GM19395 (cell line): ENCODE measurements at regions not wholly inside any gene's neighbourhood (a gene's known extent, or its start where the extent isn't known, plus 50 kb on each side); places are given as distances from the start of the nearest gene placed in this dataset.
A peak's percentile ranks its signal among the peaks of the same experiment; 100 is the strongest.

Source experiments
- ATAC-seq: cut with Tn5 transposase; IDR thresholded peaks from one replicate; pipeline ENCODE4 v1.9.1; 2021; ENCODE audit warnings: mild to moderate bottlenecking, moderate library complexity; ENCODE audit not compliant: unreplicated experiment

DNA sequence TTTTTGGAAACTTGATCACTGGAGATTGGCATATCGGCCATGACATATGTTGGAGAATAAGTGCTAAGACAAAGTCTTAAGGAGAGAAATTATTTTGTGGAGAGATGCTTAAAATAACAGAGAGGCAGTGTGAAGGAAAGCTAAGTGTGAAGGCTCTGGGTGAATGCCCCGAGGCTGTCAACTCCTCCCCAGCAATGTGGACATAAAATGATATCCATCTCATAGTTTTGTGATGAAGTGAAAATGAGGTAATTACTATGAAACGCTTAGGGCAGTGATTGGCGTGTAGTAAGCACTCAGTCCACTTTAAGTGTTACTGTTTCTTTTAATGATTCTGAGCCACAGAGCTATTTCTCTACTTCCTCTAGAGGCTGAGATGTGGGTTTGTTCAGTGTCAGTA lies 195.8 kb upstream of the KLF12 start:
- no peak for ATAC-seq

GRCh38 chr13:74325106-74325505 lies 190.9 kb upstream of the KLF12 start:
- ATAC-seq = no peak

GRCh38 chr13:74324338-74324737 lies 190.1 kb upstream of the KLF12 start:
- no peak for ATAC-seq

DNA sequence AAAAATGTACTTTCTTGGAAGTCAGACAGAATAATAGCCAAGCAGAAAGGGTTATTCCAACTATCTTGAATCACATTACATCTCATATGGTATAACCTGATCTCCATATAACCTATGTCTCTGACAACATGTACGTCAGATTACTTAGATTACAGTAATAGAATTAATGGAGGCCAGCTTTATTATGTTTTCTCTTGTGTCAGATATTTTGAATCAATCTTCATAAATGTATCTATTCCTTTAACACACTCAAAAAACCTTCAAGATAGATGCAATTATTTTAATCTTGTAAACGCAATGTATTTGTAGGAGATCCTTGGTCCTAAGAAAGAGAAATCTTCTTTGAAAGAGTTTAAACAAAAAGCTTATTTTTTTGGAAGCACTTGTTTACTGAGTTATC lies 188.4 kb upstream of the KLF12 start:
- ATAC-seq = no peak

DNA sequence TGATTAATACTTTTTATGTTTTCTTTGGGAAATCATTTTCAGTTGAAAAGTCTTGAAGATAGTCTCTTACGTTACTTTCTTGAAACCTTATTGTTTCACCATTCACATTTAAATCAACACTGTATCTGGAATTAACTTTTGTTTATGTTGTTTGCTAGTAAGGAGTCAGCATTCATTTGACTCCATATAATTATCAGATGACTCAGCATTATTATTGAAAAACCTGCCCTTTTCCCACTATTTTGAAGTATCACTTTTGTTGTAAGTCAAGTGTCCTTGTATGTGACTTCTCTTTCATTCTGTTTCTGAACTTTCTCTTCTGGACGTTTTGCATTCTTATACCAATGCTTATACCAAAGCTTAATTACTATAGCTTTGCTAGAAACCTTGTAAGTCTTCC lies 186.1 kb upstream of the KLF12 start:
- no peak for ATAC-seq

- no peak for ATAC-seq
Measured at GRCh38 chr13:74316547-74316946, 182.3 kb upstream of the KLF12 start.

DNA sequence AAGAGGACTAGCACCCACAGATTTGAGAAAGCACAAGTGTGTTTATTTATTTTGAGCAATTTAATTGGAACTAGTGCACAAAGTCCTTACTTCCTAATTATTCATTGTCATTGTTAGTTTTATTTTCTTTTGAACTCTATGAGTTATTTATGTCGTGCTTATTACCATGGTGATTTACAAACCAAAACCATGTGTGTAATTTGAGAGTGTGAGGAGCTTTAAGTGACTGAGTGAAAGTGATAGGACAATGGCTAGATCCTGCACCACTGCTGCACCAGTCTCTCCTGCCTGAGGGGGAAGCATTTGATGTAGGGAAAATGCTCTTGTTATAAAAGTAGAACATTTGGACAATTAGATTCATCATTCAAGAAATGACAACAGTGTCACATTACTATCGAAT lies 172.3 kb upstream of the KLF12 start:
- no peak for ATAC-seq

GRCh38 chr13:74305876-74306275 lies 171.7 kb upstream of the KLF12 start:
- no peak for ATAC-seq

DNA sequence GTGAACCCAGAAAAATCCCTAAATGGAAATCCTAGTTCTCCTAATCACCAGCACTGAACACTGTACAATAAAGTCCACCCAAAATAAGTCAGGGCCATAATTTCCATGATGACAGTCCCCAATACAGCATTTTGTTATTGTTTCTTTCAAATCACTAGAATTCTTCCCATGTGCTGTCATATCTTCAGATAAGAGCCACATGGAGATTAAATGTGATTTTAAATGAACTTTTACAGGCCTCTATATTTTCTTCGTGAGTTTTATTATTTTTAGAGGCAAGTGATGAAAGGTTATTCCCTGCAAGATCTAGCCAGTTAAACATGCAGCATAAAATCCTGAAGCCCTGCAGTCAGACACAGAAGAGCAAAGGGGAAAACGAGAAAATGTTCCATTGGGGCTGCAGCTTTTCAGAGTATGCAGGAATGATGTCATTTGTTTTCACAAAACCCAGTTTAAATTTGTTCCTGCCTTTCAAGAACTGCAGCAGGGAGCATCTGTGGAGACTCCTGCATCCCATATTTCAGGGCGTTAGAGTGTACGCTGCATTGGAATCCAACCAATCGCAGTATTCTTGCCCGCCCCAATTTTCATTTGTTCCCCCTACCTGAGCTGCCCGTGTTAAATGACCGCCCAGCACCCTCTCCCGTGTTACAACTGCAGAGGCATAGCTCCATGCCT lies 167.2 kb upstream of the KLF12 start:
- ATAC-seq = no peak

- no peak for ATAC-seq
Measured at GRCh38 chr13:74300162-74300561, 166.0 kb upstream of the KLF12 start.

- ATAC-seq = no peak
Measured at GRCh38 chr13:74299721-74300120, 165.5 kb upstream of the KLF12 start.

DNA sequence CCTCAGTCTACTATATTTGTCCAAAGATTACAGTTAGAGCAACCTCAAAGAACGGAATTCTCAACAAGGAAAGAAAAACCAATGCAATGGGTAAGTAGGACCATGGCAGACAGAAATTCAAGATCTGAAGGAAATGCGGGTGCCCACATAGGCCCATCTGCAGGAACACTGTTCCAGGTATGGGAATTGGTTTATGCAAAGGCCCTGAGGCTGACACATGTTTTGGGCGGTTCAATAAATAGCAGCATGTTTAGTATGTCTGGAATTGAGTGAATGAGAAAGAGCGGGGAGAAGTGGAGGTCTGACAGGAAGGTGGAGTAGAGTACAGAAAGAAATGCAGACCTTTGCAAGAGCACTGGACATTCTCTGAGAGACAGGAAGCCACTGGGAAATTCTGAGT lies 164.7 kb upstream of the KLF12 start:
- no peak for ATAC-seq

GRCh38 chr13:74289861-74290773 lies 155.9 kb upstream of the KLF12 start:
- peak; percentile 79 for ATAC-seq

DNA sequence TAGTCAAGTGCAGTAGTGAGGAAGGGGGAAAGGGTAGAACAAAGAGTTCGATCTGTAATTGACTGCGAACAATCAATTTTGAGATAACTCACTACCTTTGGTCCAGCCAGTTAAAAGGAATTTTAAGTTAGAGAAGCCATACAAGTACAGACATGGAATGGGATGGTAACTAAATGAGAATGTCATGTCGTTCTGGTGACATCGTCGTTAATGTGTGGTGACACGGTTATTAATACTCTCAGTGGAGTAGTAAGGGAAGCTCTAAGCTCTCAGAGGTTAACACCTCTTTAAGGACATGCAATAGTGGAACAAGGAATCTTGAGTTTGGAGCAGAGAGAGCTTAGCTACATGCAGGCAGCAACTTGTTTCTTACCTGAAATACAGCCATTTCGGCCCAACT lies 154.9 kb upstream of the KLF12 start:
- ATAC-seq = no peak

DNA sequence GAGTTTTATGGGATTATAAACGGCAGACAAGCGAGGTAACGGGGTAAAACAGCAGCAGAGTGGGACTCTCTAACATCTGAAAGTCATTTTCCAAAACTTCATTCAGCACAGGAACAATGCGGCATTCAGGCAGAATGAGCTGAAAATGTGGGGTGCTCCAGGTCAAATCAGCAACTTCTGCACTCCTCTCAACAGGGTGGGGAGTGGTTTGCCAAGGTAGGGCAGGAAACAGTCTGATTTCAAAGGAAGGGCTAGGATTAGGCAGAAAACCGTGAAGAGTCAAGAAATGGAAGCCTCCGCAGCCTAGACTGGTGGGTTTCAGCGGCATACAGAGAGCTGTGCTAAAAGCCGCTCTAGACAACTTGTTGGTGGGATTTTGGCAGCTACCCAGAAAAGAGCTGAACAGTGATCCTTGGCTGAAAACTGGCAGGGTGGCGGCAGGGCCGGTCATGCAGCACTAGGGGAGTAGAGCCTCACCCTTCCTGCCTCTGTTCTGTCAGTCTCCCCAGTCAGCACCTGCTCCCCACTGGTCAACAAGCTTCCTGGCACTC lies 154.2 kb upstream of the KLF12 start:
- ATAC-seq = no peak

DNA sequence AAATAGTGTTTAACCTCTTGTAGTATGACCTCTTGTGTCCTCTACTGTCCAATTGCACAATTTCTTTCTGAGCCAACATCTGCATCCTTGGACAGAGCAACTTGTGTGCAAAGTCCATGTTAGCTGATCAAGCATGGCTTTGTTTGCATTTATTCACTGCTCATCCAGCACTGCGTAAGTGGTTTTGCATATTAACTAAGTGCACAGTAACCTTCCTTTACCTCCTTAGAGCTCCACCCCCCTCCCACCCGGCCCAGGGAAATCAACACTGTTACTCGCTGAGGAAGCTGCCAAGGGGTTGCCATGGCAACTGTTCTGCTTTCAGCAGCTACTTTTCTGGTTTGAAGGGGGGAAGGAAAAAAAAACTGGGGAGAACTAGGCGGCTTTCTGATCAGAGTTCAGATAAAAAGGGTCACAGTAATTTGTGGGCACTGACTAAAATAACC lies 153.5 kb upstream of the KLF12 start:
- ATAC-seq = peak; percentile 48

DNA sequence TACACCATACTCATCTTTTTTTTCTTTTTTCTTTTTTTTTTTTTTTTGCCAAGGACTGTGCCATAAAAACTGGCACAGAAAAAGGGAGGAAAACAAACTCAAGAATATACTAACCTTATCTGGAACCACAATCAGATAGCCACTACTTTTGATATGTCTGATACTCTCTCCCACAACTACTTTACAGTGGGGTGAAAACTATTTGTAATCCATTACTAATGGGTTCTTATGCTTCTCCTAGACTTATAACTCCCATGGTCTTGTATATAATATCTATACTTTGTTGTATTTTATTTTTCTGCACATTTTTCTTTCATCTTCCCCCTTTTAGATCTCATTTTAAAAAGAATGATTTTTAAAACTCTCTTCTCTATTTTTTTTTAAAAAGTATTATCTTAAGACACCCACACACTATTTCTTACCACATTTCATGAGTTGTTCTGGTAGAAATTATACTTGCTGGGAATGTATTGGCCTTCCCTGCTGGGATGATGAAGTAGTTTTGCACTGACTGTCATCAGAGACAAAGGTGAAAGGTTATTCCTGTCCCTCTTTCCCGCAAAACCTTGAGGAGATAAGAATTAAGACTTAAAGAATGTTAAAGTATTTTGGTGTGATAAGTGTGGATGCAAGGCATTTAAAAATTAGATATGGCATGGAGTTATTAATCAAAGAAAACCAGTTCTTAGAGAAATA lies 146.7 kb upstream of the KLF12 start:
- ATAC-seq = no peak

DNA sequence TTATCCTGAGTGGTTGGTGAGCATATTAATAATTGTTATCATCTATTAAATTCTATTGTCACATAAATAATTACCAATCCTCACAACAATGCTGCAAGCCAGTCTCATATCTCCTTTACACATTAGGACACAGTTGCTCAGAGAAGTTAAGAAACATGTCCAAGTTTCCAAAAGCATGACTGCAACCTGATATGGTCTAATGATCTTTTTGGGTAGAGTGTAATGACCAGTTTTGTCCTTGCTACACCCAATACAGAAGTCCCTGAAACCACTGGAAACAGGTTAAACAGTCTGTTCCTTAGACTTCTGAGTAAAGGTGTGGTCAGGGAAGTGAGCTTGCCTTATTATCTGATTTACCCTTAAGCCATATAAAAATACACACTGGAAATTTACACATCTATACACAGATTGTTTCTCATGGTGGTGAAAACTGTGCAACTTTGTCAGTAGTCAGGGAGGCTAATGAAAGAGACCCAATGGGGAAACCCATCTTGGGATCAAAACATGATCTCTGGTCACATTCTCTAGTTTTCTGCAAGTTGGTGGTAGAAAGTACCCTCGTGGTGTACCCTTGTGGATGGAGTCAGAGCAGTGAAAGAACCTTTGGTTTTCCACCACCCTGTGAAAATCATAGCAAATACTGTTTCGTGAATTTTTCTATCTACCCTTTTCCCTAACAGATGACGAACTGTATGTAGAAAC lies 146.0 kb upstream of the KLF12 start:
- ATAC-seq = no peak

DNA sequence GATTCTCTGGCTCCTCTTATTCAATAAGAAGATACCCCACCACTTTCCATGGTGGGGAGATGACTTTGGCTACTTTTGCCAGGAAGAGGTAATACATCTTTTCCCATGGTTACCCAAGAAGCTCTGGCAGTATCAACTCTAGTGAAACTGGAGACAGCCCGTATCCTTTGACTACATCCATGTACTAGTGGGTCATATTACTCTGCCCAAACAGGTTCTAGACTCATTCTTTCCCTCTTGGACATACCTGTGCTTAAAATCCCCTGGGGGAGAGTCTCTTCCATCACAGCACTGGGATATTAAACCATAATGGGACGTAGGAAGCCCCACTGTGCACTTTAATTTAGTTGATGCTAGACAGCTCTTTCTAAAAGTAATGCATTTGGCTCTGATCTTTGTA lies 144.7 kb upstream of the KLF12 start:
- no peak for ATAC-seq

GRCh38 chr13:74274916-74275315 lies 140.7 kb upstream of the KLF12 start:
- ATAC-seq = no peak

GRCh38 chr13:74273581-74273980 lies 139.4 kb upstream of the KLF12 start:
- no peak for ATAC-seq
